Activated naive CD4-positive, alpha-beta T cell (primary cell): ENCODE measurements at regions not wholly inside any gene's neighbourhood (a gene's known extent, or its start where the extent isn't known, plus 50 kb on each side); places are given as distances from the start of the nearest gene placed in this dataset.
"Not testable (repeated sequence)": the region's sequence is repeated elsewhere in the genome, so short reads cannot be mapped to it uniquely, and the experiment has no call there.

Experiments
- DNase-seq, 4 experiments: peaks; one replicate each; lab custom pipeline; 2025; lab: John Stamatoyannopoulos, UW

- not testable (repeated sequence) for DNase-seq
These were observed 193.6 kb downstream of the FAM72C start for GRCh38 chr1:143778178-143778577.

GRCh38 chr1:143764831-143765230 lies 207.0 kb downstream of the FAM72C start:
- not testable (repeated sequence) for DNase-seq

GRCh38 chr1:143760366-143760765 lies 211.4 kb downstream of the FAM72C start:
- not testable (repeated sequence) for DNase-seq

- DNase-seq, result not testable (repeated sequence)
These were observed 215.8 kb downstream of the FAM72C start for GRCh38 chr1:143755961-143756360.

GRCh38 chr1:143748906-143749305 lies 222.9 kb downstream of the FAM72C start:
- no peak for DNase-seq

GRCh38 chr1:143736562-143736961 lies 235.2 kb downstream of the FAM72C start:
- DNase-seq, result no peak

GRCh38 chr1:143735764-143736461 lies 235.9 kb downstream of the FAM72C start:
- DNase-seq, result no peak

- not testable (repeated sequence) for DNase-seq
These were observed 237.5 kb downstream of the FAM72C start for GRCh38 chr1:143734261-143734660.

GRCh38 chr1:143730890-143731289 lies 240.9 kb downstream of the FAM72C start:
- not testable (repeated sequence) for DNase-seq

- DNase-seq, result not testable (repeated sequence)
These were observed 242.2 kb downstream of the FAM72C start for GRCh38 chr1:143729449-143730111.

- not testable (repeated sequence) for DNase-seq
These were observed 242.9 kb downstream of the FAM72C start for GRCh38 chr1:143728802-143729448.

- DNase-seq, result no peak
These were observed 244.5 kb downstream of the FAM72C start for GRCh38 chr1:143727263-143727662.

- DNase-seq, result no peak
These were observed 250.8 kb downstream of the FAM72C start for GRCh38 chr1:143721024-143721373.

- DNase-seq, result no peak
These were observed 251.4 kb downstream of the FAM72C start for GRCh38 chr1:143720087-143721023.

GRCh38 chr1:143718524-143718923 lies 253.3 kb downstream of the FAM72C start:
- no peak for DNase-seq

GRCh38 chr1:143718021-143718420 lies 253.8 kb downstream of the FAM72C start:
- DNase-seq, result no peak

- DNase-seq, result no peak
These were observed 254.4 kb downstream of the FAM72C start for GRCh38 chr1:143717434-143717833.

- not testable (repeated sequence) for DNase-seq
These were observed 256.9 kb downstream of the FAM72C start for GRCh38 chr1:143714913-143715312.

- not testable (repeated sequence) for DNase-seq
These were observed 262.1 kb downstream of the FAM72C start for GRCh38 chr1:143709606-143710259.

- DNase-seq, result not testable (repeated sequence)
These were observed 269.0 kb downstream of the FAM72C start for GRCh38 chr1:143702739-143703138.

GRCh38 chr1:143699731-143700130 lies 272.1 kb downstream of the FAM72C start:
- DNase-seq, result no peak
